ENCODE measurements at regions not wholly inside any gene's neighbourhood (a gene's known extent, or its start where the extent isn't known, plus 50 kb on each side); places are given as distances from the start of the nearest gene placed in this dataset.
A peak's percentile ranks its signal among the peaks of the same experiment; 100 is the strongest.

- Mint-ChIP-seq H3K4me3 (ENCODE audit: low read depth) (no peak overlapping the region), H3K9me3 (ENCODE audit: low read depth) (peaks cover 3% of the 10 kb centered on the region), H3K27ac (no peak overlapping the region), H3K36me3 (ENCODE audit: insufficient read depth) (no peaks in the 10 kb centered on the region), H3K4me1 (ENCODE audit: low read depth) (peaks cover 20% of the 10 kb centered on the region), H3K27me3 (no peaks in the 10 kb centered on the region)
- TF ChIP-seq CTCF (IDR thresholded peaks at IDR 0.05; ENCODE audit: unreplicated experiment), result peak; percentile 53
- DNase-seq (ENCODE audit: low spot score, unreplicated experiment), result no peak
These were observed 183.0 kb upstream of the CTBP2 start for GRCh38 chr10:125343118-125343925.

GRCh38 chr10:125341611-125342010 is 181.2 kb upstream of the CTBP2 start:
- Mint-ChIP-seq H3K9me3 (ENCODE audit: low read depth) (no peaks in the 10 kb centered on the region), H3K4me1 (ENCODE audit: low read depth) (peaks cover 20% of the 10 kb centered on the region), H3K27me3 (no peaks in the 10 kb centered on the region), H3K27ac (no peak overlapping the region), H3K4me3 (ENCODE audit: low read depth) (no peak overlapping the region), H3K36me3 (ENCODE audit: insufficient read depth) (no peaks in the 10 kb centered on the region)
- DNase-seq (ENCODE audit: low spot score, unreplicated experiment), result no peak
- no peak for TF ChIP-seq CTCF (IDR thresholded peaks at IDR 0.05; ENCODE audit: unreplicated experiment)

- DNase-seq (ENCODE audit: low spot score, unreplicated experiment), result no peak
- H3K27me3 Mint-ChIP-seq, result no peaks in the 10 kb centered on the region
- TF ChIP-seq CTCF (IDR thresholded peaks at IDR 0.05; ENCODE audit: unreplicated experiment), result no peak
- H3K36me3 Mint-ChIP-seq (ENCODE audit: insufficient read depth), result no peaks in the 10 kb centered on the region
- H3K9me3 Mint-ChIP-seq (ENCODE audit: low read depth), result no peaks in the 10 kb centered on the region
- H3K27ac Mint-ChIP-seq, result no peak overlapping the region
- peaks cover 20% of the 10 kb centered on the region for H3K4me1 Mint-ChIP-seq (ENCODE audit: low read depth)
- H3K4me3 Mint-ChIP-seq (ENCODE audit: low read depth), result no peak overlapping the region
These were observed 180.5 kb upstream of the CTBP2 start for GRCh38 chr10:125340903-125341302.

GRCh38 chr10:125337510-125337909 is 177.1 kb upstream of the CTBP2 start:
- Mint-ChIP-seq H3K27ac (no peak overlapping the region), H3K4me1 (ENCODE audit: low read depth) (no peaks in the 10 kb centered on the region), H3K9me3 (ENCODE audit: low read depth) (no peaks in the 10 kb centered on the region), H3K4me3 (ENCODE audit: low read depth) (no peak overlapping the region), H3K36me3 (ENCODE audit: insufficient read depth) (no peaks in the 10 kb centered on the region), H3K27me3 (no peaks in the 10 kb centered on the region)
- no peak for TF ChIP-seq CTCF (IDR thresholded peaks at IDR 0.05; ENCODE audit: unreplicated experiment)
- DNase-seq (ENCODE audit: low spot score, unreplicated experiment), result no peak

- Mint-ChIP-seq H3K4me1 (ENCODE audit: low read depth) (no peaks in the 10 kb centered on the region), H3K9me3 (ENCODE audit: low read depth) (no peaks in the 10 kb centered on the region), H3K4me3 (ENCODE audit: low read depth) (no peak overlapping the region), H3K27me3 (no peaks in the 10 kb centered on the region), H3K36me3 (ENCODE audit: insufficient read depth) (no peaks in the 10 kb centered on the region), H3K27ac (no peak overlapping the region)
- DNase-seq (ENCODE audit: low spot score, unreplicated experiment), result no peak
- no peak for TF ChIP-seq CTCF (IDR thresholded peaks at IDR 0.05; ENCODE audit: unreplicated experiment)
These were observed 174.2 kb upstream of the CTBP2 start for GRCh38 chr10:125334545-125334944.

Data from progenitor cell of endocrine pancreas (in vitro differentiated cells).